ENCODE measurements at regions not wholly inside any gene's neighbourhood (a gene's known extent, or its start where the extent isn't known, plus 50 kb on each side); places are given as distances from the start of the nearest gene placed in this dataset.

DNA sequence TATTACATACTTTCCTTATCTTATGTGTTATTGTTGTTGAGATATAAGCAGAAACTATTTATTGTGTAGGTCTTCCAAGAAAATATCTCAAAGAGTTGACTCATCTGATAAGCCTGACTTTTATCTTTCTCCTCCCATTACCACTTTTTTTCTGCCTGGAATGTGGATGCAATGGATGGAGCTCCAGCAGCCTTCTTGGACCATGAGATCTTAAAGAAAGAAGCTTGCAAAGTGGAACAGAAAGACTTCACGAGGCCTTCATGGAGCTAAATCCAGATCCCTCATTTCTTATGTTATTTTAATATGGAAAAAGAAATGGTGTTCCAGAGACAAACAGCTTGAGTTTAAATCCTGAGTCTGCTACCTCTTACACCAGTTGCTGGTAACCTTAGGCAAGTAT, 237.6 kb upstream of the FOXF1 start:
- TF ChIP-seq POLR2AphosphoS5 (IDR thresholded peaks at IDR 0.05; ENCODE audit: low read depth, low read length) (no peak), POLR2A (IDR thresholded peaks at IDR 0.05; ENCODE audit: low read depth, low read length) (no peak), TAF1 (IDR thresholded peaks at IDR 0.05; ENCODE audit: low read depth, low read length) (no peak), POU2F2 (IDR thresholded peaks at IDR 0.05; ENCODE audit: low read depth, low read length) (no peak), SPI1 (IDR thresholded peaks at IDR 0.05; ENCODE audit: low read depth, low read length) (no peak), PAX5 (IDR thresholded peaks at IDR 0.05; ENCODE audit: insufficient read depth, low read length, severe bottlenecking) (no peak)
